HG02571 (cell line): ENCODE measurements at regions not wholly inside any gene's neighbourhood (a gene's known extent, or its start where the extent isn't known, plus 50 kb on each side); places are given as distances from the start of the nearest gene placed in this dataset.
"Not testable (repeated sequence)": the region's sequence is repeated elsewhere in the genome, so short reads cannot be mapped to it uniquely, and the experiment has no call there.

Source experiments
- ATAC-seq: cut with Tn5 transposase; IDR thresholded peaks from one replicate; pipeline ENCODE4 v1.9.1; 2021; ENCODE audit warnings: mild to moderate bottlenecking, moderate library complexity; ENCODE audit not compliant: unreplicated experiment

DNA sequence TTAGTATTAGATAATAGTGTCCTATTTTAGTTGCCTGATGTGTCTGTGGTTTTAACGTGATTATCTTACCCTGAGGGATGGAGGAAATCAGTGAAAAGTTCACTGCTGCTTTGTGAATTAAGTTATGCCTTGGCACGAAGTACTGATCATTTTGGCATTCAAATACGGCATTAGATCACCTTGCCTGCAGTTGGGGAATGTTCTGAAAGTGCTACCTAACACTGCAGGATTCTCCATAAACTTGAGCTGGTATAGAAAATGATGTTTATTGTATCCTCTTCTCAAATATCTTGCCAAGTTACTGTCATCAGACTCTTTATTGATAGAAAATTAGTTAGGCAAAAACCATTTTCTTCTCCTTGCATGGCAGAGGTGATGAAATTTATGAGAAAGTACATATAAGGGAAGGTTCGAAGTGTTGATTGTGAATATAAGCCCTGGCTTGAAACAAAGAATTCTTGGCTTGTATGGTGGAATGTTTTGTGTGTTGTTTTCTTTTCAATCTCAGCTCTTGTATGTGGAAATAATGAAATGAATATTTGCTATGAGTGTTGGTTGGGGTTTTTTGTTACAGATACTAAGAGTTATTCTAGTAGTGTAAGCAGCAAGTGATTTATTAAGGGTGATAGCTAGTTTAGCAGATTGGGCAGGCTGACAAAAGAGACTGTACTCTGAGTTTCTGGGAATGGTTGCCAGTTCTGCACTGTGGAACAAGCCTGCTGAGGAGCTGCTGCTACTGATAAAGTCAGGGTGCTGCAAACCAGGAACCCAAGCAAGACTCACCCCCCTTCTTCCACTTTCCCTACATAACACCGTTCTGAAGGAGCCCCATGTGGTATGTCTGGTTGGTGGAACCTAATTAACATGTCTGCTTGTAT is 448.3 kb downstream of the PCNX1 start:
- ATAC-seq = peak; percentile 47

DNA sequence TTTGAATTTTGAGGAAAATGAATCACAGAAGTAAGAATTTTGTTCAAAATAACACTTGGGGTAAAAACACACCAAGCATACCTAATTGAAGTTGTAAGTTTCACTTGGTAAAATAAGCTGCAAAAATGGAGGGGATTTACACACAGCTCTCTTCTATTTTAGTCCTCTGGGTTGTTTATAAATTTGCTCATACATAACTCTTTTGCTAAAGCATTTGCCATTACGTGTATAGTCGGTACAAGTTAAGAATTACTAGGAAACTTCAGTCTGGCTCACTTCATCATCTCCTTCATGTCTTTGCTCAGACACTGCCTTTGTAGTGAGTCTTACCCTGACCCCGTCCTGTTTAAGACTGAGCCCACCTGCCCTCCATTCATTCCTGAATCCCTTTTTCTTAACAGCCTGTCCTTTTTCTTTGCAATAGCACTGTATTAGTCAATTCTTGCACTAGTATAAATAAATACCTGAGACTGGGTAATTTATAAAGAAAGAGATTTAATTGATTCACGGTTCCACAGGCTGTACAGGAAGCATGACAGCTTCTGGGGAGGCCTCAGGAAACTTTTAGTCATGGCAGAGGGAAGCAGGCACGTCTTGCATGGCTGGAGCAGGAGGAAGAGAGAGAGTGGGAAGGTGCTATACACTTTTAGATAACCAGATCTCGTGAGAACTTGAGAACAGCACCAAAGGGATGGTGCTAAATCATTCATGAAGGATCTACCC is 451.1 kb downstream of the PCNX1 start:
- ATAC-seq = no peak

DNA sequence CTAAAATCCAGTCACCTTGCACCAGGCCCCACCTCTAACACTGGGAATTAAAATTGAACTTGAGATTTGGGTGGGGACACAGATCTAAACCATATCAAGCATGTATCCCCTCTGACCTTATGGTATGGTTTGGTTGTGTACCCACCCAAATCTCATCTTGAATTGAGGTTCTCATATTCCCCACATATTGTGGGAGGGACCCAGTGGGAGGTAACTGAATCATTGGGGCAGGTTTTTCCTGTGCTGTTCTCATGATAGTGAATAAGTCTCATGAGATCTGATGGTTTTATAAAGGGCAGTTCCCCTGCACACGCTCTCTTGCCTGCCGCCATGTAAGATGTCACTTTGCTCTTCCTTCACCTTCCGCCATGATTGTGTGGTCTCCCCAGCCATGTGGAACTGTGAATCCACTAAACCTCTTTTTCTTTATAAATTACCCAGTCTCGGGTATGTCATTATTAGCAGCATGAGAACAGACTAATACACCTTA is 451.7 kb downstream of the PCNX1 start:
- not testable (repeated sequence) for ATAC-seq

DNA sequence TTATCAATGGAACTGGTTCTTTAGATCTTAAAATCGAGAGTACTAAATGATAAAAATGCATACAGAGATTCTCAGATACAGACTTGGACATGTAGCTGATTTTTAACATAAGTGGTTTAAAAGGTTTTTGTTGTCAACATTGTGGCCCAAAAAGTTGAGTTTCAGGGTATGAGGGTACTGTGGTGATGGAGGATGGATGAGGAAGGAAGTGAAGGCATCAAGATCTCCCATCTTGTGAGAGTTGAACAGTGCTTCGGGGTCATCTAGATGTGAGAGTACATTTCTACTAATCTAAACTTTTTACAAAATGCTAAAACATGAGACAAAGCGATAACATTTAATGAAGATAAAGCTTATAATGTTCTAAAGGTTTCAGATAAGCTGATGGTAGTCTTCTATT is 452.6 kb downstream of the PCNX1 start:
- no peak for ATAC-seq

DNA sequence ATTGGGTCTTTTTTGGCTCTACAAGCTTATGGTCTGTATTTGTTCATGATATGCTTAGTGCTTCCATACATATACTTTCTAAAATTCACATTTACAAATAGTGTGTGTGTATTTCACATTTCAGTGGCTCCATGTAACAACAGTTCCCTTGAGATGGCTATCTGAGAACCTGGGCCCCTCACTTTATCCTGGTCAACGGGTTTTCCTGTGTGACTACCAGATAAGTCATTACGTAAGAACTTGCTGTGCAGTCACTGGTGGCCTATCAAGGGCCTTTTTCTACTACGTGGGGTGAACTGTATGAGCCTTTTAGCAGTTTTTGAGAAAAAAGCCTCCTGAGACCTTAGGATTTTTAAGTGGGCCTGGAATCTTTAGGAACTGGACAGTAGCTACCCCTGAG is 454.1 kb downstream of the PCNX1 start:
- no peak for ATAC-seq

DNA sequence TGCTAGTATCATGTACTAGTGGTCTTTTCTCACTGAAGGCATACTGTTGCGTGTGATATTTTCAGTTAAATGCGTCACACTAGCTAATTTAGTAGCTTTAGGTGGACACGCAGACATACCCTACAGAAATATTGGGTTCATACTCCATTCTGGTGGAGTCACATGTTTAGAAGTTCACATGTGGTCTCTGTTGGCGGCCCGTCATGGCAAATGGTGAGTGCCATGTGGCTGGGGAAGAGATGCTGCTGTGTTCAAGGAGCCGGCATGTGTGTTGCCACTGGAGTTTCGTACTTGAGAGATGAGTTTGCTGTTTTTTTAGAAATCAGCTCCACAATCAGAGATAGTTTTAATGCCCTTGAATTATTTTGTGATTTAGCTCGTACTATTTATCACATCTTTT is 454.6 kb downstream of the PCNX1 start:
- no peak for ATAC-seq

DNA sequence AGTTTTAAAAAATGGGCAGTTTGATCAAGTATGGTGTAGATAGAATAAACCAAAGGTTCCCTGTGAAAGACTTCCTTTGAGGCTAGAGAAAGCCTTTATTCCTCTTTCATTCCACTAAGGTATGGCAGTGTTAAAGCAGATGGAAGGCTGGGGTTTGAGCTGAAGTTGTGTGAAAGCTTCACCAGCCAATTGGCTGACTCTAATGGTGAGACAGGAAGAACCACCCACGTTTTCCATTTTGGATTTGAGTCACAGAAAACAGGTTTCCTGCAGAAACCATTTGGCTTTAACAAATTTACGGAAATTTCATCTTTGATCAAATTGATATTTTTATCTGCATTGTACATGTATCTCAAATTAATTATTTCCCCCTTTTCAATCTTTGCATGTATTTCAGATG is 455.0 kb downstream of the PCNX1 start:
- ATAC-seq = no peak

DNA sequence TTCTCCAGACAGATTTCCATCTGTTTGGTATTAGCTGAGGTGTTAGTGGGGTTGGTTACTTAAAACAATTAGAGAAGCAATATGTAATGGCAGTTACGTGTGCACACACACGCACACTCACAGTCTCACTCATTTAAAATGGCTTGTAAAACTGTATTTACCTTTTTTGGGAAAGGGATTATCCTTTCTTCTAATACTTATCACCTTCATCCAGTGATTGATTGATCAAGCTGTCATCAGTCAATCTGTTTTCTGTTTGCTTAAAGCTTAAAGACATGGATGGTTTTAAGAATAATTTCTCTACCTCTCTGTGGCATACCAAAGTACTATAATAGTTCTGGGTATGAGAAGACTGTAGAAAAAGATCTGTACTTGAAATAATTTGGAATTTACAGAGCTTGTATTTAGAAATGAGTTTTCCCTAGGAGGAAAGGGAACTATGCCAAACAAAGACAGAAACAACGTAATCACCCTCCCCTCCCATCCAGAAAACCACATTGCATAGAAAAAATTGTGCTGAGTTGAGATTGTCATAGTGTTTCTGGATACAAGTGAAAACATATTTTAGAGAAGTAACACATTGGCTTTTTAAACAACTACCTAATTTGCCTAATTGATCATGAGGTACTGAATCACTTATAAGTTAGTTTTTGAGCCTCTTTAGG is 455.8 kb downstream of the PCNX1 start:
- ATAC-seq = no peak

DNA sequence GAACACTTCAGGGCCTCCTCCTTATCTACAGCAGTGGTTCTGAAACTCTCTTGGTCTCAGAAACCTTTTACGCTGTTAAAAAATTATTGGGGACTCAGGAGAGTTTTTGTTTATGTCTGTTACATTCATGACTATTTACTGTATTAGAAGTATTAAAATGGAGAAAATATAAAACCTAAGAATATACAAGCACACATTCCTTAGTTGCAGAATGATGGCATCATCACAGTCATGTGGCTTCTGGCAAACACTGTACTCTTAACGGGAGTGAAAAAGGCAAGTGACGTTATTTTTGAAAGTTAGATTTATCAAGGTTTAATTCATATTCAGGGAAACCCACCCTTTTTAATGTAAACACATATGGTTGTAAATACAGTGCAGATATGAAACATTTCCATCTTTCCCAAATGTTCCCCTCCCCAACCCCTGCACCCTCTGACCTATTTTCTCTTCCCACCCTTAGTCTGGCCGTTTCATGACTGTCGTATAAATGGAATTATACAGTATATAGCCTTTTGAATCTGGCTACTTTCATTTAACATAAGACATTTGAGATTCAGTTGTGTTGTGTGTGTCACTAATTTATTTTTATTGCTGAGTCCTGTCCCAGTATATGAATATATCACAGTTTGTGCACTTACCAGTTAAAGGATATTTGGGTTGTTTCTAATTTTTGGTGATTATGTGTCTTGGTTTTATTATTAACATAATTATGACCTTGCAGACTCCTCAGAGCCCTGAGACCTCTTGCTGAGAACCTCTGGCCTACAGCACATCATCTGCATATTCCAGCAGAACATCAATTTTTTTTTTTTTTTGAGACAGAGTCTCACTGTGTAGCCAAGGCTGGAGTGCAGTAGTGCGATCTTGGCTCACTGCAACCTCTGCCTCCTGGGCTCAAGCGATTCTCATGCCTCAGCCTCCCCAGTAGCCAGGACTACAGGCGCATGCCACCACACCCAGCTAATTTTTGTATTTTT is 457.0 kb downstream of the PCNX1 start:
- no peak for ATAC-seq

DNA sequence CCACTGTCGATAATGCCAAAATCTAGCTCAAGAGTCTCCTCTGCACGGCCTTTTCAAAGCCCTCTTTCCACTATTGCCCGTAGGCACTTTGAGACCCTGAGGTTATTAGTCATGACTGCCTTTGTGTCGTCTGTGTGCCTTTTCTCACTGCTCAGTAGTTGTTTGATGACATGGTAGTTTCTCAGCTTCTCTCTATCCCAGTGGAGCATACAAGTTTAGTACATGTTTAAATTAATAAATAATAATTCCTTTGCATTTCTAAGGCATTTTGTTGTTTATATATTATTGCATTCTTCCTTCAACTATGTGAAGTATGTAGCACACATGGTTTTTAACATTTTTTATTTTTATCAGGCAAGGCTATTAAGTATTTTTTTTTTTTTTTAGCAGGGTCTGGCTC is 458.1 kb downstream of the PCNX1 start:
- no peak for ATAC-seq

DNA sequence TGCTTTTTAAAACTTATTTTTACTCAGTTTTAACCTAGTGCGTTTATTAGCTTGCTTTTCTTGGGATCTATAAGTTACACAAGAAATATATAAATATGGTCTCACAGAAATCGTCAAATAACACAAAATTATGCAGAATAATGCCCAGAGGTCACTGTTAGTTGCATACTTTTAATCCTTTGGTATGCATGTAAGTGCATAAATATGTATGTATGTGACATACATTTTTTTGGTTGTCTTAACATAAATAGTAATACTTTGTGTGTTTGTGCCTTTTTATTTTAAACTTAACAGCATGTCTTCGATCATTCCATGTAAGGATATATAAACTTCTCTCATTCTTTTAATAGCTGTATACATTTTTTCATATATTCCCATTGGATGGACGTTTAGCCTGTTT is 459.6 kb downstream of the PCNX1 start:
- no peak for ATAC-seq

DNA sequence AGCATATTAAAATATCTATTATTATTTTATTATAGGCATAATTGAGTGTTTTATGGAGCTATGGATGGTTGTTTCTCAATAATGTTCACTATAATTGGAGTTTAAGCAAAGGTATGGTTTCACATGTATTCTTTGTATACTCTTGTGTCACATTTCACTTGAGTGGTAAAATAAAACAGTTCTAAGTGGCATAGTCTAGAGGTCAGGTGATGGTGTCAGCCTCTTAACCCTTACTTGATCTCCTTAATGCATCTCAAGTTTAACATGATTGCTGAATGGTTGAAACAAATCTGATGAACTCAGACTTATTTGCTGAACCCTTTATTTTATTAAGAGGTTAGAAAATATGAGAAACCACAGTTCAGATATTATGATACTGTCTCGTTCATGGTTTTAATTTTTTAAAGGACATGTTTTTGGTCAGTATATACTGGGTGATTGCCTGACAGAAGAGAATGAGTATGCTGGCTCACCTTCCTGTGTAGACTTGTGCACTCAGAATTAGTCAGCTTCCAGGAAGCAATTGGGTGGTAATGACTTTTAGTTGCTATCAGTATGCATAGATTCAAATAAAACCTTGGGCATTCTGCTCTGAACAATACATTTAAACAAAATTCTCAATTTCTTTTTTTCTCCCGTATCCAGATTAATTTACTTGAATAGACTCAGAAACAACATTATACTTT is 464.6 kb downstream of the PCNX1 start:
- ATAC-seq = no peak

DNA sequence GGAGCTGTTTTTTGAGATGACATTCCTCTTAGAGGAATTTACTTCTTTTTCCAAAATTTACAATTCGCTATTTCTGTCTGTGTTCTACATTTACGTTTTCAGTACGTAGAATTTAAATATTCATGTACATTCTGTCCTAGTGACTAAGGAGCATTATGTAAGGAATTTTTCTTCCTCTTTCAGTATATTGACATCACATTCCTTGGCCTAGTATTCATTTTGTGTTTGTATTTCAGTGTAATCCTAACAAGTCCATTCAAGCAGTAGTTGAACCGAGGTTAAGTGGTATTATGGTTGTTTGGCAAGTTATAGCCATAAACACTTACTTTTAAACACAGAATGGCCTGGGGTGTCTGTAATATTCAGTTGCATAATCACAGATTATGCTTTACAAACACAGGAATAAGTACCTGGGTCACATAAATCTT is 465.2 kb downstream of the PCNX1 start:
- no peak for ATAC-seq

DNA sequence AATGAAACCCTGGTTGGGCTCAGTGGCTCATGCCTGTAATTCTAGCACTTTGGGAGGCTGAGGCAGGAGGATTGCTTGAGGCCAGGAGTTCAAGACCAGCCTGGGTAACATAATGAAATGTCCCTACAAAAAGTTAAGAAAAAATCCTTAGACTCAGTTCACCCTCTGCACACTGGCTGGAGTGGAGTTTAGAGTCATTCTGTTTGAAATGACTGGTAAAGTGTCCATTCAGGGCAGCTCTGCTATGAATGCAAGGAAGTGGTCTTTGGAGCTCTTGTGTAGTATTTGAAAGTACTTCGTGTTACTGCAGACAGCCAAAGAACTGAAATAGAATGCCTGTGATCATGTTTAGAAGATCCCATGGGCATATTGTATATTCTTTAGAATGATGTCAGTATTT is 466.5 kb downstream of the PCNX1 start:
- no peak for ATAC-seq

DNA sequence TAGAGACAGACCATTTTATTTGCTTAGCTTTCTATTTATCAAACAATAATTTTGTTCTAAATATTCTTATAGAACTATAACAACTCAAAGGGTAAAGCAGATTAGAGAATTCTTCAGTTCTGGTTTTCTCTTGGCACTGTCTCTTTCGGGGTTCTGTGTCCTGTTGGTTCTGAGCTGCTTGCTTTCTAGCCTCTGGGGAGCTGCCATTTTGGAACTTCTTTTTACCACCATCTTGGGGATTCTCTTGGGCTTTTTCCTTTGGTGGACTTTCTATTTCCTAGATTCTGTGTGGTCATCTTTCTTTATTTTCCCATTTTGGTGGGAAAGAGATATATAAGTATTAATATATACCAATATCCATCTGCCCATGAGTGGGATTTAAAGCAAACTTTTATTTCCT is 467.7 kb downstream of the PCNX1 start:
- ATAC-seq = no peak

DNA sequence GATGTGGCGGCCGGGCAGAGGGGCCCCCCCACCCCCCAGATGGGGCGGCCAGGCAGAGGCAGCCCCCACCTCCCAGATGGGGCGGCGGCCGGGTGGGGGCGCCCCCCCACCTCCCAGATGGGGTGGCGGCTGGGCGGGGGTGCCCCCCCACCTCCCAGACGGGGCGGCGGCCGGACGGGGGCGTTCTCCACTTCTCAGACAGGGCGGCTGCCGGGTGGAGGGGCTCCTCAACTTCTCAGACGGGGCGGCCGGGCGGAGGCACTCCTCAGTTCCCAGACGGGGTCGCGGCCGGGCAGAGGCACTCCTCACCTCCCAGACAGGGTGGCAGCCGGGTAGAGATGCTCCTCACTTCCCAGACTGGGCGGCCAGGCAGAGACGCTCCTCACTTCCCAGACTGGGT is 469.8 kb downstream of the PCNX1 start:
- ATAC-seq = no peak

DNA sequence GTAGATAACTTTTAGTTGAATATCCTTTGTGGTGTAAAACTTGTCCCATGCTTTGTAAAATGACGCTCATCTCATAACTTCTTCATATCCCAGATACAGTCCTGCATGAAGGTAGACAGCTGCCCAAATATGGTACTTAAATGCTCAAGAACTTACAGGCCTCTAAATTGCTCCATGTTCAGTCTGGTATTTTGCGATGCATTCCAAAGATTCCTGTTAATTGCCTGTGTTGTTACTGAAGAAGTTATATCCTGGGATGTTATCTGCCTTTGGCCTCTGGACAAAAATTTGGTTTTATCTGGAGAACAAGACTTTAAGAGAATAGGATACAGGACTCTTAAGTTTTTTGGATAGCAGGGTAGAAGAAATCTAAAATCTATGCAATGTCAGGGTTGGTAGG is 473.0 kb downstream of the PCNX1 start:
- ATAC-seq = no peak

DNA sequence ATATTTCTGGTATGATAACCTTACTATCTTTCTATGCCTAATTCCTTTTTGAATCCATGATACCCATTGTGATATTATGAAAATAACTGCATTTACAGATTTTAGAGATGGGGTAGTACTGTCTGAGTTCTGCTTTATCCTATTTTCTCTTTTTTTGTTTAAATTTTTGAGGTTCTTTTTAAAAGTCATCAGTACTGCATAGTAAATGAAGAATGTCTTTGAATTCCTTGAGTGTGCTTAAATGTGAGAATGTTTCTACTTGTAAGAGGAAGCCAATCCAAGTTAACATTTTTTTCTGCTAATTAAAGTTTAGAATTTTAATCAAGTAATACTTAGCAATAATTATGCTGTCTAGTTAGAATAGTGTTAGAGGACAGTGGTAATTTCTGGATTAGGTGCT is 474.6 kb downstream of the PCNX1 start:
- ATAC-seq = no peak

DNA sequence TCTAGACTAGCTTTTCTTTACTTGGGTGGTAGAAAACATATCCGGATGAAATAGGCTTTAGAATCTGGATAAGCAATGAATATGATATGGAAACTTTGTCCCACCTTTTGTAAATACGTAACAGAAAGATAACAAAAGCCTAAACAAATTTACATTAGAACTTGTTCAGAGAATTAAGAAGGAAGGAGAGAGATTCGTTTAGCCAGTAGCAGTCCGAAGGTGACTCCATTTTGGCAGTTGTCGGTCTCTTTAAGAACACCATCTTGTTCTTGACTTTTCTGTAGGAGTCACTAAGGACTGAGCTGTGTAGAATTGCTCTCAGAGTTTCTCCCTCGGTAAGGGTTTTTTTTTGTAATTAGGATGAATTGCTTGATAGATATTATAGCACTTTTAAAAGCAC is 475.1 kb downstream of the PCNX1 start:
- ATAC-seq = no peak

DNA sequence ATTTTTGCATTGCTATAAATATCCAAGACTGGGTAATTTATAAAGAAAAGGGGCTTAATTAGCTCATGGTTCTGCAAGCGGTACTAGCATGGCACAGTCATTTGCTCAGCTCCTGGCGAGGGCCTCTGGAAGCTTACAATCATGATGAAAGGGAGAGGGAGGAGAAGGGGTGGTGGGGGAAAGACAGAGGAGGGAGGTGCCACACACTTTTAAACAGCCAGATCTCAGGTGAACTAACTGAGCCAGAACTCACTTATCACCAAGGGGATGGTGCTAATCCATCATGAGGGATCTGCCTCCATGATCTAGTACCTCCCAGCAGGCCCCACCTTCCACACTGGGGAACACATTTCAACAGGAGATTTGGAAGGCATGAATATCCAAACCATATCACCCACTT is 476.3 kb downstream of the PCNX1 start:
- no peak for ATAC-seq
